Smooth muscle cell (in vitro differentiated cells): ENCODE measurements at regions not wholly inside any gene's neighbourhood (a gene's known extent, or its start where the extent isn't known, plus 50 kb on each side); places are given as distances from the start of the nearest gene placed in this dataset.

Experiments
- DNase-seq: peaks from one replicate; lab custom pipeline; 2025; ENCODE audit not compliant: unreplicated experiment; lab: John Stamatoyannopoulos, UW
- H2AFZ ChIP-seq: fragments of 200-600 bp; sonication (generic); 2 replicates; pipeline ENCODE4 v1.6.0; 2016; ENCODE audit warnings: antibody characterized with exemption, low read depth, mild to moderate bottlenecking
- H3F3A ChIP-seq: fragments of 200-600 bp; sonication (generic); 2 replicates; pipeline ENCODE4 v1.6.0; 2017; ENCODE audit warnings: antibody characterized with exemption, low read depth
- H3K27ac ChIP-seq: fragments of 200-600 bp; sonication (generic); 2 replicates; pipeline ENCODE4 v1.5.1; 2016; ENCODE audit warnings: low read depth, mild to moderate bottlenecking
- H3K27me3 ChIP-seq: fragments of 200-600 bp; sonication (generic); 2 replicates; pipeline ENCODE4 v1.6.1; 2016; ENCODE audit warnings: low read depth, mild to moderate bottlenecking
- H3K36me3 ChIP-seq: fragments of 200-600 bp; sonication (generic); 2 replicates; pipeline ENCODE4 v1.5.1; 2016; ENCODE audit warnings: low read depth
- H3K4me1 ChIP-seq: fragments of 200-600 bp; sonication (generic); 2 replicates; pipeline ENCODE4 v1.5.1; 2016; ENCODE audit warnings: low read depth
- H3K4me2 ChIP-seq: fragments of 200-600 bp; sonication (generic); 2 replicates; pipeline ENCODE4 v1.6.0; 2016; ENCODE audit warnings: mild to moderate bottlenecking
- H3K4me3 ChIP-seq: fragments of 200-600 bp; sonication (generic); 2 replicates; pipeline ENCODE4 v1.5.1; 2016; ENCODE audit warnings: mild to moderate bottlenecking
- H3K79me2 ChIP-seq: fragments of 200-600 bp; sonication (generic); 2 replicates; pipeline ENCODE4 v1.6.0; 2016; ENCODE audit warnings: low read depth, mild to moderate bottlenecking
- H3K9ac ChIP-seq: fragments of 200-600 bp; sonication (generic); 2 replicates; pipeline ENCODE4 v1.6.0; 2016; ENCODE audit warnings: low read depth
- H3K9me3 ChIP-seq: fragments of 200-600 bp; sonication (generic); replicated peaks from 2 replicates; pipeline ENCODE4 v1.5.1; 2016; ENCODE audit warnings: low read depth
- H4K20me1 ChIP-seq: fragments of 200-600 bp; sonication (generic); 2 replicates; pipeline ENCODE4 v1.6.0; 2016; ENCODE audit warnings: low read depth
- WGBS: methylation state at CpG from one replicate; pipeline ENCODE4 v1.1.7; 2016; ENCODE audit warnings: low lambda C conversion rate; 5-methylcytosine and 5-hydroxymethylcytosine counted together
- TF ChIP-seq, protein P1 (sequence below): fragments of 200-600 bp; sonication (generic); IDR thresholded peaks from 2 replicates; pipeline ENCODE4 v1.5.1; 2017; ENCODE audit warnings: borderline replicate concordance, mild to moderate bottlenecking, antibody characterized with exemption; ENCODE audit not compliant: insufficient read depth, poor library complexity, severe bottlenecking

DNA sequence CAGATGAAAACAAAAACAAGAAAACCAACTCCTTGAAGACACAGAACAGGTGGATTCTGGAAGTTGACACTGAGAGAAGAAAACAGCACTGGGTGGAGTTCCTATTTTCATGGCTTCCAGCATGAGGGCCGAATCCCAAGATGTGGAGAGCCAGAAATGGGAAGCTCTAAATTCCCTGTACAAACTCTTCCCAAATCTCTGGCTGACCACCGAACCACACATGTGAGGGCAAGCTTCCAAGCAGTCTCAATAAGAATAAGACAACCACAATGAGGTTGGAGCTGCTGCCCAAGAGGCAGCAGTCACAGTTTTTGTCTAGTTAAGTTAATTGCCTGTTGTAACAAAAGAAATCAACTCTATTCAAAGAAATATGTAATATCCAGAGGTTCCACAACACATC lies 339.3 kb upstream of the SLC30A5 start:
- Histone ChIP-seq H3K79me2 (no peaks in the 10 kb centered on the region), H3K27me3 (peaks cover 7% of the 10 kb centered on the region), H3K4me2 (no peak overlapping the region), H3K4me1 (no peaks in the 10 kb centered on the region), H3K4me3 (no peak overlapping the region), H4K20me1 (no peaks in the 10 kb centered on the region), H3K9me3 (no peaks in the 10 kb centered on the region), H3K9ac (no peak overlapping the region), H2AFZ (no peak overlapping the region), H3K27ac (no peak overlapping the region), H3F3A (no peaks in the 10 kb centered on the region), H3K36me3 (no peaks in the 10 kb centered on the region)
- no peak for DNase-seq
- TF ChIP-seq, protein P1, sequence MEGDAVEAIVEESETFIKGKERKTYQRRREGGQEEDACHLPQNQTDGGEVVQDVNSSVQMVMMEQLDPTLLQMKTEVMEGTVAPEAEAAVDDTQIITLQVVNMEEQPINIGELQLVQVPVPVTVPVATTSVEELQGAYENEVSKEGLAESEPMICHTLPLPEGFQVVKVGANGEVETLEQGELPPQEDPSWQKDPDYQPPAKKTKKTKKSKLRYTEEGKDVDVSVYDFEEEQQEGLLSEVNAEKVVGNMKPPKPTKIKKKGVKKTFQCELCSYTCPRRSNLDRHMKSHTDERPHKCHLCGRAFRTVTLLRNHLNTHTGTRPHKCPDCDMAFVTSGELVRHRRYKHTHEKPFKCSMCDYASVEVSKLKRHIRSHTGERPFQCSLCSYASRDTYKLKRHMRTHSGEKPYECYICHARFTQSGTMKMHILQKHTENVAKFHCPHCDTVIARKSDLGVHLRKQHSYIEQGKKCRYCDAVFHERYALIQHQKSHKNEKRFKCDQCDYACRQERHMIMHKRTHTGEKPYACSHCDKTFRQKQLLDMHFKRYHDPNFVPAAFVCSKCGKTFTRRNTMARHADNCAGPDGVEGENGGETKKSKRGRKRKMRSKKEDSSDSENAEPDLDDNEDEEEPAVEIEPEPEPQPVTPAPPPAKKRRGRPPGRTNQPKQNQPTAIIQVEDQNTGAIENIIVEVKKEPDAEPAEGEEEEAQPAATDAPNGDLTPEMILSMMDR, result no peak
- WGBS, result 94% methylated on average over 2 of the region's 2 CpGs

DNA sequence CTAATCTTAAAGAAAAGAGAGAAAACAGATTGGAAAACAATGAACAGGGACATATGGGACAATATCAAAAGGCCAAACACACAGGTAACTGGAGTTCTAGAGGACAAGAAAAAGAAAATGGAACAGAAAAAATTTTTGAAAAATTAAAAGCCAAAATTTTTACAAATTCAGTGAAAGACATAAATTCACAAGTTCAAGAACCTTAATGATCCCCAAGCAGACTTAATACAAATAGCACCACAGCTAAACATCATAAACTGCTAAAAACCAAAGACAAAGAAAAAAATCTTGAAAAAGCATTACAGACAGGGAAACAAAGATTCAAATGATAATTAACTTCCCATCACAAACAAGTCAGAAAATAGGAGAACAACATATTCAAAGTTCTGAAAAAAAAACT lies 338.5 kb upstream of the SLC30A5 start:
- Histone ChIP-seq H3K9ac (no peak overlapping the region), H3K4me3 (no peak overlapping the region), H2AFZ (no peak overlapping the region), H3K27me3 (peaks cover 7% of the 10 kb centered on the region), H3K79me2 (no peaks in the 10 kb centered on the region), H3K4me2 (no peak overlapping the region), H4K20me1 (no peaks in the 10 kb centered on the region), H3K27ac (no peak overlapping the region), H3K4me1 (no peaks in the 10 kb centered on the region), H3K36me3 (no peaks in the 10 kb centered on the region), H3F3A (no peaks in the 10 kb centered on the region), H3K9me3 (no peaks in the 10 kb centered on the region)
- TF ChIP-seq, protein P1, result no peak
- DNase-seq, result no peak

DNA sequence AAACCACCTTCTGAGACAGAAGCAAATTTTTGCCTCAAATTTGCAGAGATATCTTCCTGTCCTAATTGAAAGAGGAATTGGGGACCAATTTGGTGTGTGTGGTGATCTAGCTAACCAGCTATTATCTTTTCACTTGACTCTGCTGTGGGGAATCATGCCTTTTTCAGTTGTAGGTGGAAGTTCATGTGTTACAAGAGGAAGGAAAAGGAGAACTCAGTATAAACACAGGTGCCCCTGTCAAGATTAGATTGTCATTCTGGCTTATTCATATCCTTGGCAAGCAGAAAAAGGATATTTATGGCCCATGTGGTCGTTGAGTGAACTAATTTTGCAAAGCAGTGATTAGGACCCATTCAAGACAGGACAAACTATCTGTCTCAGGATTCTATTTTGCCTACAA lies 336.8 kb upstream of the SLC30A5 start:
- Histone ChIP-seq H3F3A (no peaks in the 10 kb centered on the region), H3K36me3 (no peaks in the 10 kb centered on the region), H3K27me3 (peaks cover 7% of the 10 kb centered on the region), H3K27ac (no peak overlapping the region), H3K4me3 (no peak overlapping the region), H3K79me2 (no peaks in the 10 kb centered on the region), H2AFZ (no peak overlapping the region), H4K20me1 (no peaks in the 10 kb centered on the region), H3K4me1 (no peaks in the 10 kb centered on the region), H3K4me2 (no peak overlapping the region), H3K9ac (no peak overlapping the region), H3K9me3 (no peaks in the 10 kb centered on the region)
- WGBS, result 59% methylated on average over 1 of the region's 1 CpG
- TF ChIP-seq, protein P1, result no peak
- DNase-seq, result no peak

DNA sequence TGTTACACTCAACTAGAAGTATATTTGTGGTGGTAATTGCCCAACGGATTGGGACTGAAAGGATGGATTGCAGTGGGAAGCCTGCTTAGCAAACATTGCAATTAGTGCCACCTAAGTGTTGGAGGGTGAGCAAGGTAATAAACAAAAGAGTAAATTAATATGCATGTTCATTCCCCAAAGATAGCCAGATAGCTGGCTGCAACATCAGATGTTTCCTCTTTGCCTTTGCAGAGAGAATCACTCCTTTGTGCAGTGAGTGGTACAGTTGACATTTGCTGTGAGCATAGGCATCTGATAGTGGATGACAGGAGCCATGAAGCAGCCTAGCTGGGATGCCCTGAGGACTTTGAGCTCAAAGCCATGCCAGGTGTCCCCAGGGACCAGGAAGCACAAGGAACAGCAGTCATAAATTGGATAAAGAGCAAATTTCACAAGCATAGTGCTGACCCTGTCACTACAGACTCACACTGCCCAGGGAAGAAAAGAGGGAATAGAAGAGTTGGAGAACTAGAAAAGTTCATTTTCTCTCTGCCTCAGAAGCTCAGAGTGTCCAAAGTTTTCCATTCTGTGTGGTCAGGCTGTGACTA lies 336.1 kb upstream of the SLC30A5 start:
- Histone ChIP-seq H3F3A (no peaks in the 10 kb centered on the region), H3K9me3 (no peaks in the 10 kb centered on the region), H3K27me3 (peaks cover 7% of the 10 kb centered on the region), H2AFZ (no peak overlapping the region), H3K79me2 (no peaks in the 10 kb centered on the region), H3K4me3 (no peak overlapping the region), H4K20me1 (no peaks in the 10 kb centered on the region), H3K9ac (no peak overlapping the region), H3K36me3 (no peaks in the 10 kb centered on the region), H3K27ac (no peak overlapping the region), H3K4me1 (no peaks in the 10 kb centered on the region), H3K4me2 (no peak overlapping the region)
- WGBS, result 86% methylated on average over 1 of the region's 1 CpG
- DNase-seq, result no peak
- TF ChIP-seq, protein P1, result no peak
